IMR-90 (cell line): ENCODE measurements at regions not wholly inside any gene's neighbourhood (a gene's known extent, or its start where the extent isn't known, plus 50 kb on each side); places are given as distances from the start of the nearest gene placed in this dataset.

Experiments used
- ATAC-seq: fragments of 200-7000 bp; cut with Tn5 transposase; 2 replicates; pipeline ENCODE4 v1.9.1; 2020; ENCODE audit warnings: low read depth, mild to moderate bottlenecking, moderate library complexity
- BruUV-seq: library from RNA; stranded (reverse); fragments of 400-500 nt; replicated peaks from 2 replicates; lab custom pipeline; 2021; lab: Mats Ljungman, UMichigan
- CTCF ChIA-PET: fragments of 300-600 bp; formaldehyde crosslinking; extraction: SDS; loops from one replicate; lab custom pipeline; 2021; ENCODE audit warnings: antibody characterized with exemption; lab: Yijun Ruan, JAX
- POLR2A ChIA-PET: fragments of 300-600 bp; sonication (Branson Sonifier 250); formaldehyde crosslinking; loops from one replicate; lab custom pipeline; 2022; ENCODE audit warnings: antibody characterized with exemption; ENCODE audit not compliant: unreplicated experiment; lab: Charles Lee
- DNase-seq: peaks from one replicate; pipeline ENCODE4 v3.0.0; 2013
- H2AFZ ChIP-seq: replicated peaks from 2 replicates; pipeline ENCODE3; 2013; ENCODE audit warnings: low read length, mild to moderate bottlenecking; ENCODE audit not compliant: poor library complexity
- H2AK5ac ChIP-seq: 2 replicates; pipeline ENCODE4 v1.6.1; 2013; ENCODE audit warnings: low read depth, low read length, inconsistent platforms
- H2AK9ac ChIP-seq: replicated peaks from 2 replicates; pipeline ENCODE3; 2013; ENCODE audit warnings: mild to moderate bottlenecking, low read depth, low read length, moderate library complexity; ENCODE audit not compliant: poor library complexity
- H2BK120ac ChIP-seq: 2 replicates; pipeline ENCODE4 v1.6.1; 2013; ENCODE audit warnings: low read depth, low read length, inconsistent platforms
- H2BK15ac ChIP-seq: 3 replicates; pipeline ENCODE4 v1.6.1; 2013; ENCODE audit warnings: low read depth, low read length, inconsistent platforms
- H2BK20ac ChIP-seq: 2 replicates; pipeline ENCODE4 v1.6.1; 2013; ENCODE audit warnings: low read depth, mild to moderate bottlenecking, inconsistent platforms, low read length, moderate library complexity
- H2BK5ac ChIP-seq: 2 replicates; pipeline ENCODE4 v1.6.1; 2013; ENCODE audit warnings: mild to moderate bottlenecking, low read depth, low read length, inconsistent platforms; ENCODE audit not compliant: poor library complexity, severe bottlenecking
- H3K14ac ChIP-seq: replicated peaks from 2 replicates; pipeline ENCODE4 v1.6.1; 2013; ENCODE audit warnings: low read depth, low read length, inconsistent platforms
- H3K18ac ChIP-seq: 2 replicates; pipeline ENCODE4 v1.6.1; 2013; ENCODE audit warnings: low read depth, low read length, control low read depth
- H3K23ac ChIP-seq: 2 replicates; pipeline ENCODE4 v1.6.1; 2013; ENCODE audit warnings: low read depth, low read length, inconsistent platforms
- H3K27ac ChIP-seq: 2 replicates; pipeline ENCODE4 v1.5.1; 2013; ENCODE audit warnings: mild to moderate bottlenecking, control low read depth, low read length; ENCODE audit not compliant: insufficient read depth
- H3K27me3 ChIP-seq: 2 replicates; pipeline ENCODE4 v1.6.1; 2013; ENCODE audit warnings: low read length; ENCODE audit not compliant: control insufficient read depth, insufficient read depth
- H3K36me3 ChIP-seq: 2 replicates; pipeline ENCODE4 v1.6.1; 2013; ENCODE audit warnings: low read length, mixed read lengths; ENCODE audit not compliant: control insufficient read depth, insufficient read depth
- H3K4ac ChIP-seq: 2 replicates; pipeline ENCODE4 v1.6.1; 2013; ENCODE audit warnings: low read depth, low read length, inconsistent platforms
- H3K4me1 ChIP-seq: 2 replicates; pipeline ENCODE4 v1.6.1; 2013; ENCODE audit warnings: low read length, mixed read lengths; ENCODE audit not compliant: control insufficient read depth, insufficient read depth
- H3K4me2 ChIP-seq: 2 replicates; pipeline ENCODE4 v1.6.1; 2013; ENCODE audit warnings: low read depth, mild to moderate bottlenecking, control low read depth, low read length, moderate library complexity
- H3K4me3 ChIP-seq: 2 replicates; pipeline ENCODE4 v1.5.1; 2013; ENCODE audit warnings: low read depth, mild to moderate bottlenecking, control low read depth, low read length, moderate library complexity; ENCODE audit not compliant: insufficient read depth
- H3K56ac ChIP-seq: 2 replicates; pipeline ENCODE4 v1.6.1; 2013; ENCODE audit warnings: low read length, inconsistent platforms; ENCODE audit not compliant: insufficient read depth; ENCODE audit errors: extremely low read depth
- H3K79me1 ChIP-seq, 2 experiments: 2 replicates each; pipeline ENCODE4 v1.6.1; 2013; ENCODE audit warnings: low read length in 2 of 2, inconsistent platforms in 1 of 2, low read depth in 1 of 2
- H3K9ac ChIP-seq: 2 replicates; pipeline ENCODE4 v1.6.1; 2013; ENCODE audit warnings: low read depth, low read length, control low read depth
- H3K9me1 ChIP-seq: 2 replicates; pipeline ENCODE4 v1.6.1; 2013; ENCODE audit warnings: low read length, inconsistent platforms; ENCODE audit not compliant: insufficient read depth
- H3K9me3 ChIP-seq: 2 replicates; pipeline ENCODE4 v1.6.1; 2013; ENCODE audit warnings: low read length; ENCODE audit not compliant: control insufficient read depth, insufficient read depth
- H4K20me1 ChIP-seq: 2 replicates; pipeline ENCODE4 v1.6.1; 2013; ENCODE audit warnings: low read length, inconsistent platforms; ENCODE audit not compliant: insufficient read depth
- H4K5ac ChIP-seq: 2 replicates; pipeline ENCODE4 v1.6.1; 2013; ENCODE audit warnings: mild to moderate bottlenecking, low read depth, low read length, control low read depth
- H4K8ac ChIP-seq, 2 experiments: 2 replicates each; pipeline ENCODE4 v1.6.1; 2013; ENCODE audit warnings: low read depth in 2 of 2, low read length in 2 of 2, control low read depth in 1 of 2, inconsistent platforms in 1 of 2
- H4K91ac ChIP-seq: 2 replicates; pipeline ENCODE4 v1.6.1; 2013; ENCODE audit warnings: low read depth, low read length, inconsistent platforms; ENCODE audit not compliant: insufficient read depth
- BHLHE40 ChIP-seq: fragments of 150-350 bp; IDR thresholded peaks from 2 replicates; pipeline ENCODE4 v1.6.1; 2016; ENCODE audit warnings: mild to moderate bottlenecking, low read depth, low read length
- CEBPB ChIP-seq: IDR thresholded peaks from 2 replicates; pipeline ENCODE4 v1.6.1; 2012; ENCODE audit warnings: low read depth, low read length, improper control_type of control experiment
- FOS ChIP-seq: fragments of 150-350 bp; IDR thresholded peaks from 2 replicates; pipeline ENCODE4 v1.6.1; 2016; ENCODE audit warnings: low read depth, low read length
- RCOR1 ChIP-seq: IDR thresholded peaks from 2 replicates; pipeline ENCODE4 v1.6.1; 2012; ENCODE audit warnings: mild to moderate bottlenecking, low read length, improper control_type of control experiment; ENCODE audit not compliant: insufficient replicate concordance
- USF2 ChIP-seq: fragments of 150-350 bp; IDR thresholded peaks from 2 replicates; pipeline ENCODE4 v1.6.1; 2017; ENCODE audit warnings: mild to moderate bottlenecking, antibody characterized with exemption, low read length, low read depth
- whole genome bisulfite sequencing, 2 experiments: methylation state at CpG; one replicate each; pipeline versions ENCODE4 v1.1.5 to v1.1.7; 2013; ENCODE audit warnings: missing lambda C conversion rate in 2 of 2; ENCODE audit not compliant: insufficient read length in 1 of 2; ENCODE audit errors: extremely low coverage in 2 of 2; 5-methylcytosine and 5-hydroxymethylcytosine counted together
- dilution Hi-C: fragments of 300-500 bp; cut with HindIII; formaldehyde crosslinking; loops from one replicate; pipeline ENCODE4 v1.14.3; 2018; ENCODE audit warnings: low sequenced_read_pairs; ENCODE audit not compliant: unreplicated experiment
- in situ Hi-C: fragments of 300-500 bp; cut with MboI; formaldehyde crosslinking; loops from 3 replicates; pipeline ENCODE4 v1.14.3; 2019; ENCODE audit warnings: low sequenced_read_pairs, inconsistent platforms, mixed read lengths
- intact Hi-C: fragments of 100-400 bp; cut with micrococcal nuclease; formaldehyde crosslinking; loops from 2 replicates; pipeline ENCODE4 v1.10.0; 2022

DNA sequence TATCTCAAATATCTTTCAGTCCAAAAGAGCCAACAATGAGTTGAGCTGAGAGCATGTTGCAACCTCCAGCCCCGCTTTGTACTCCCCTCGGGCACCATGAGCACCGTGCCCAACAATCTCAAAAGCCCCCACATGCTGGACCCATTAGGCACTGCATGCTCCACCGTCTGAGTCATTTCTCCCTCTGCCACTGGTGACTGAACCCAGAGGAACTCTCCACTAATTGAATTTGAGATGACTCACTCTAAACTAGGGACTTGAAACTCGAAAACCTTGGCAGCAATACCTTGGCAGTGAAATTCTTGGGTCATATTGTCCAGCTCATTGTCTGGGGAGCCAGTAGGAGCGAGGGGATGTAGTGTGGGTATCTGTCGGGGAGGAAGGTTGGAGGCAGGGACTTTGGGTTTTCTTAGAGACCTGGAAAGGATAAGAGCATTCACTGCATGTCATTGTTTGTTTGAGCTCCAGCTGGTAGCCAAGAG, 49.9 kb upstream of the SLIT3 start:
- Histone ChIP-seq H3K56ac (no peak overlapping the region), H3K23ac (no peak overlapping the region), H3K79me1 (no peaks in the 10 kb centered on the region), H2AK9ac (no peak overlapping the region), H3K18ac (no peak overlapping the region), H3K4me2 (no peak overlapping the region), H3K4me3 (no peak overlapping the region), H2BK5ac (no peak overlapping the region), H3K4ac (no peak overlapping the region), H3K27ac (no peak overlapping the region), H4K91ac (no peak overlapping the region), H2BK20ac (no peak overlapping the region), H2BK120ac (no peak overlapping the region), H2AFZ (no peak overlapping the region), H3K9ac (no peak overlapping the region), H3K36me3 (no peaks in the 10 kb centered on the region), H2AK5ac (no peak overlapping the region), H4K20me1 (no peaks in the 10 kb centered on the region), H3K4me1 (no peaks in the 10 kb centered on the region), H4K8ac (no peak overlapping the region), H3K9me1 (no peaks in the 10 kb centered on the region), H4K5ac (no peak overlapping the region), H3K9me3 (no peaks in the 10 kb centered on the region), H2BK15ac (no peak overlapping the region), H3K14ac (no peak overlapping the region), H3K27me3 (no peaks in the 10 kb centered on the region)
- ATAC-seq (peak; percentile 91), DNase-seq (peak; percentile 89)
- intact Hi-C loops: loop anchor here (5.0 kb wide), 1 partner anchor 227 kb away; no protein-coding TSS in a partner anchor
- peak; percentile 88 for TF ChIP-seq CEBPB
- TF ChIP-seq BHLHE40: peak; percentile 51; the same call in 1 of the 2 replicates
- TF ChIP-seq FOS: peak; percentile 96
- TF ChIP-seq RCOR1: peak; percentile 14
- TF ChIP-seq USF2: no peak
- dilution Hi-C loops: no loop called here
- 0% methylated on average over 1 of the region's 7 CpGs; no CpG with 5 or more reads in 1 of the 2 experiments for WGBS, 2 experiments
- ChIA-PET POLR2A (no interaction called here), CTCF (no interaction called here)
- no TSS peak for BruUV-seq
- in situ Hi-C loops: no loop called here
